ENCODE measurements at regions not wholly inside any gene's neighbourhood (a gene's known extent, or its start where the extent isn't known, plus 50 kb on each side); places are given as distances from the start of the nearest gene placed in this dataset.

GRCh38 chr5:10046676-10047075, 203.0 kb downstream of the ATPSCKMT start:
- Histone ChIP-seq H3K4me1 (ENCODE audit: insufficient read depth, low read length) (no peaks in the 10 kb centered on the region), H3K27me3 (ENCODE audit: control insufficient read depth in 1 of 2, insufficient read depth in 2 of 2, low read length in 2 of 2) (peaks cover 0 to 1% of the 10 kb centered on the region in 2 experiments; a peak in 1 of 5 replicates), H3K27ac (ENCODE audit: extremely low read length, insufficient read depth, low read length) (no peak overlapping the region), H3K79me2 (ENCODE audit: insufficient read depth, low read length) (no peaks in the 10 kb centered on the region), H4K20me1 (ENCODE audit: insufficient read depth, low read length) (no peaks in the 10 kb centered on the region), H3K36me3 (replicated peaks in 1 of 2; ENCODE audit: control insufficient read depth in 1 of 2, insufficient read depth in 2 of 2, low read length in 2 of 2) (no peaks in the 10 kb centered on the region), H2AFZ (ENCODE audit: low read length) (no peak overlapping the region), H3K4me2 (ENCODE audit: low read depth, low read length) (no peak overlapping the region), H3K9ac (ENCODE audit: insufficient read depth, low read depth, low read length) (no peak overlapping the region), H3K9me3 (ENCODE audit: low read length) (peaks cover 7% of the 10 kb centered on the region), H3K4me3 (replicated peaks in 1 of 3; ENCODE audit: insufficient read depth in 1 of 3, low read depth in 2 of 3, low read length in 3 of 3) (no peak overlapping the region)
- DNase-seq (ENCODE audit: low spot score) (no peak), ATAC-seq (no peak), FAIRE-seq (no peak)
- CTCF ChIA-PET (ENCODE audit: low intra/inter-chr PET ratio, low total read pairs) = no interaction called here
- POLR2A ChIA-PET = no interaction called here
- TF ChIP-seq CBX2 (IDR thresholded peaks at IDR 0.05; ENCODE audit: low read depth, low read length) (no peak), CBX2 (CRISPR knock-in tag; IDR thresholded peaks at IDR 0.05; ENCODE audit: low read depth) (no peak), ETV6 (CRISPR knock-in tag; conservative IDR thresholded peaks at IDR 0.05) (no peak), ZNF362 (CRISPR knock-in tag; IDR thresholded peaks at IDR 0.05; ENCODE audit: borderline replicate concordance) (no peak), SMAD1 (CRISPR knock-in tag; IDR thresholded peaks at IDR 0.05; ENCODE audit: borderline replicate concordance, low read depth) (no peak)
- no TSS peak for BruUV-seq (replicated peaks)
- intact Hi-C loops (cut with micrococcal nuclease; ENCODE audit: unreplicated experiment) = no loop called here
- WGBS (ENCODE audit: low lambda C conversion rate) = 25% methylated on average over 6 of the region's 7 CpGs
- in situ Hi-C loops (cut with HindIII; ENCODE audit: extremely low pct_ligation_motif_present, low pct_unique_long_range_greater_than_20kb) = no loop called here

DNA sequence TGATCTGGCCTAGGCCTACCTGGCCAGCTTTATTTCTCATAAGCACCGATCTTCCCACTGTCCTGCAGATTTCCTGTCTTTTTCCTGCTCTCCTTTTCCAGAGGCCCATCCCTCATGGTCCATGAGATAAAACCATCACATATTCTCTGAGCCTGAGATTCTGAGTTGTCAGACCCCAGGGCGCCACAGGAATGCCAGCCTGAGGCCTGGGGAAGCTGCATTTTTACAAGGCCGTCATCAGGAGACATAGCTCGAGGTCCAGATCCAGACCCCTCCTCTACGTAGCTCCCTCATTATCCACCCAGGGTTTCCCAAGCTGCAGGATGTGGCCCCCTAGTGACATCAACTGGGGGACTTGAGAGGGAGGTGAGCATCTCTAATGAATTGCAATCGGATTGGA, 204.3 kb downstream of the ATPSCKMT start:
- H4K20me1 ChIP-seq (ENCODE audit: insufficient read depth, low read length) = no peaks in the 10 kb centered on the region
- FAIRE-seq (no peak), DNase-seq (ENCODE audit: low spot score) (no peak), ATAC-seq (no peak)
- intact Hi-C loops (cut with micrococcal nuclease; ENCODE audit: unreplicated experiment) (no loop called here), in situ Hi-C loops (cut with HindIII; ENCODE audit: extremely low pct_ligation_motif_present, low pct_unique_long_range_greater_than_20kb) (no loop called here)
- no peak overlapping the region for H3K27ac ChIP-seq (ENCODE audit: extremely low read length, insufficient read depth, low read length)
- BruUV-seq (replicated peaks) = no TSS peak
- ChIA-PET CTCF (ENCODE audit: low intra/inter-chr PET ratio, low total read pairs) (no interaction called here), POLR2A (no interaction called here)
- H3K9ac ChIP-seq (ENCODE audit: insufficient read depth, low read depth, low read length) = no peak overlapping the region
- H3K4me3 ChIP-seq (replicated peaks in 1 of 3; ENCODE audit: insufficient read depth in 1 of 3, low read depth in 2 of 3, low read length in 3 of 3) = no peak overlapping the region
- no peak overlapping the region for H3K4me2 ChIP-seq (ENCODE audit: low read depth, low read length)
- WGBS (ENCODE audit: low lambda C conversion rate) = 0% methylated on average over 4 of the region's 6 CpGs
- H3K27me3 ChIP-seq (ENCODE audit: control insufficient read depth in 1 of 2, insufficient read depth in 2 of 2, low read length in 2 of 2) = peaks cover 0 to 1% of the 10 kb centered on the region in 2 experiments; a peak in 1 of 5 replicates
- no peaks in the 10 kb centered on the region for H3K36me3 ChIP-seq (replicated peaks in 1 of 2; ENCODE audit: control insufficient read depth in 1 of 2, insufficient read depth in 2 of 2, low read length in 2 of 2)
- H3K4me1 ChIP-seq (ENCODE audit: insufficient read depth, low read length) = no peaks in the 10 kb centered on the region
- no peaks in the 10 kb centered on the region for H3K79me2 ChIP-seq (ENCODE audit: insufficient read depth, low read length)
- H2AFZ ChIP-seq (ENCODE audit: low read length) = no peak overlapping the region
- H3K9me3 ChIP-seq (ENCODE audit: low read length) = no peaks in the 10 kb centered on the region
- TF ChIP-seq ZNF891 (CRISPR knock-in tag; IDR thresholded peaks at IDR 0.05) (no peak), GRHL1 (CRISPR knock-in tag; conservative IDR thresholded peaks at IDR 0.05) (no peak), ZNF282 (IDR thresholded peaks at IDR 0.05; ENCODE audit: partially characterized antibody) (no peak), YEATS4 (CRISPR knock-in tag; IDR thresholded peaks at IDR 0.05; ENCODE audit: borderline replicate concordance) (no peak), ZNF530 (CRISPR knock-in tag; IDR thresholded peaks at IDR 0.05; ENCODE audit: low read depth) (no peak), ZHX1 (CRISPR knock-in tag; IDR thresholded peaks at IDR 0.05; ENCODE audit: low read depth) (no peak), IRX3 (CRISPR knock-in tag; IDR thresholded peaks at IDR 0.05; ENCODE audit: borderline replicate concordance, low read depth) (no peak), IKZF5 (CRISPR knock-in tag; IDR thresholded peaks at IDR 0.05) (no peak)
